Fibroblast of the aortic adventitia (primary cell): ENCODE measurements at regions not wholly inside any gene's neighbourhood (a gene's known extent, or its start where the extent isn't known, plus 50 kb on each side); places are given as distances from the start of the nearest gene placed in this dataset.

ENCODE experiments used
- DNase-seq: peaks from one replicate; pipeline ENCODE4 v3.0.0-alpha.2; 2010; ENCODE audit warnings: low read depth
- H3K4me3 ChIP-seq: 2 replicates; pipeline ENCODE4 v1.5.1; 2011; ENCODE audit warnings: low read depth, mild to moderate bottlenecking, control low read depth, low read length, moderate library complexity
- TF ChIP-seq, protein P1 (sequence below): IDR thresholded peaks from 2 replicates; pipeline ENCODE4 v1.5.1; 2011; ENCODE audit warnings: mild to moderate bottlenecking, low read length, control low read depth, inconsistent platforms; ENCODE audit not compliant: insufficient read depth

- TF ChIP-seq, protein P1, sequence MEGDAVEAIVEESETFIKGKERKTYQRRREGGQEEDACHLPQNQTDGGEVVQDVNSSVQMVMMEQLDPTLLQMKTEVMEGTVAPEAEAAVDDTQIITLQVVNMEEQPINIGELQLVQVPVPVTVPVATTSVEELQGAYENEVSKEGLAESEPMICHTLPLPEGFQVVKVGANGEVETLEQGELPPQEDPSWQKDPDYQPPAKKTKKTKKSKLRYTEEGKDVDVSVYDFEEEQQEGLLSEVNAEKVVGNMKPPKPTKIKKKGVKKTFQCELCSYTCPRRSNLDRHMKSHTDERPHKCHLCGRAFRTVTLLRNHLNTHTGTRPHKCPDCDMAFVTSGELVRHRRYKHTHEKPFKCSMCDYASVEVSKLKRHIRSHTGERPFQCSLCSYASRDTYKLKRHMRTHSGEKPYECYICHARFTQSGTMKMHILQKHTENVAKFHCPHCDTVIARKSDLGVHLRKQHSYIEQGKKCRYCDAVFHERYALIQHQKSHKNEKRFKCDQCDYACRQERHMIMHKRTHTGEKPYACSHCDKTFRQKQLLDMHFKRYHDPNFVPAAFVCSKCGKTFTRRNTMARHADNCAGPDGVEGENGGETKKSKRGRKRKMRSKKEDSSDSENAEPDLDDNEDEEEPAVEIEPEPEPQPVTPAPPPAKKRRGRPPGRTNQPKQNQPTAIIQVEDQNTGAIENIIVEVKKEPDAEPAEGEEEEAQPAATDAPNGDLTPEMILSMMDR: no peak
- no peak overlapping the region for H3K4me3 ChIP-seq
- DNase-seq: no peak
Observed at GRCh38 chr13:108156749-108157148, 58.6 kb downstream of the LIG4 start.

DNA sequence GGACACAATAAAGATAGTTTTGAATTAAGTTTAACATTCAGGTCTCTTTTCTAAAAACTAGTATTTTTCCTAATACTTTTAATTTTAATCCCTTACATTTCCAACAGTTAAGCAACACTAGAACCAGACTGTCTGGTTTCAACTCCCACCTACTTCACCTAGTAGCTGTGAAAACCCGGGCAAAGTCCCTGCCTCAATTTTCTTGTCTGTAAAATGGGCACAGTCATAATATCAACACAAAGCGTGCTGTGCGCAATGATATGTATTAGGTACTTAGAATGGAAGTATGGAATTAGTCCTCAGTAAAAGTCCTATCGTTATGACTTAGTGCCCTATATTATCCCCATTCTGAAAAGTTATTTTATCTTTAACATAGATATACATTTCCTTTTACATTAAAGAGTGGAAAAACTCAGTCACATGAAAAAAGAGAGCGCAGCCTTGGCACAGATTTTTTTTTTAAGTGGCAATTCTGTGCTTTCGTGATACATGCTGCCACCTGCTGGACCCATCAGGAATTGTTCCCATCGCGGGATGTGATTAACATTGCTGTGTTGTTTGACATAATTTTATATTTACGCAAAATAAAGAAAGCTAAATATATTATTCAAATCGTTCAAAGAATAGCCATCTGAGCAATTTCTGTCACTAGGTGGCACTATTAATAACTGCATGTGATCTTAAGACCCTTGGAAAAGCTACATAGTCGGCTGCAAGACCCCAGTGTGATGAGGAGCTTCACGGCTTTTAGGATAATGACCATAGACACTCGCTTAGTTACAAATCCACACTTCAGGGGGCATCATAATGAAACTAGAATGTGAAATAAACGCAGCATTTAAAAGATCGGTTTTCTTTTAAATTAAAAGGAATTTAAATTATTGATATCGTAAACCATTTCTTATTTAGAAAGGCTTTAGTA, 59.9 kb downstream of the LIG4 start:
- TF ChIP-seq, protein P1: peak; percentile 83
- no peak overlapping the region for H3K4me3 ChIP-seq
- DNase-seq: peak; percentile 57

- TF ChIP-seq, protein P1: no peak
- DNase-seq: no peak
Observed at GRCh38 chr13:108154421-108154858, 60.9 kb downstream of the LIG4 start.

DNA sequence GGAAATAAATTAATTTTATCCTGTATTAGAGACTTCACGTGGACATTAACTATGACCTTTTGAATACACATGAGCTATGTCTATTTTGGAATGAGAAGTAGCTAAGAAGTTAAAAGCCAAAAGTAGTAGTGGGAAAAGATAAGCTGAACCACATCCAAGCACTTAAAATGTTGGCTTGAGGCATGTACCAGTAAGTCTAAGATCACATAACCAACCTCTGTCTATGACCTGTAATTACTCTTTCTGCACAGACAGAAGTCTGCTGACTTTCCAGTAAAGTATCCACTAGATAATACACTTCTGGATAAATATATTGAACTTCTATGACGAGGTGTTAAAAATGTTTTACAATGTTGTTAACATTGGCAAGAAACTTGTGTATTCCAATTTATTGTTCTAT, 68.7 kb downstream of the LIG4 start:
- H3K4me3 ChIP-seq: no peak overlapping the region
- DNase-seq: no peak
- TF ChIP-seq, protein P1: no peak

More at GRCh38 chr13:108154421-108154858, 60.9 kb downstream of the LIG4 start:
- no peak overlapping the region for H3K4me3 ChIP-seq

DNA sequence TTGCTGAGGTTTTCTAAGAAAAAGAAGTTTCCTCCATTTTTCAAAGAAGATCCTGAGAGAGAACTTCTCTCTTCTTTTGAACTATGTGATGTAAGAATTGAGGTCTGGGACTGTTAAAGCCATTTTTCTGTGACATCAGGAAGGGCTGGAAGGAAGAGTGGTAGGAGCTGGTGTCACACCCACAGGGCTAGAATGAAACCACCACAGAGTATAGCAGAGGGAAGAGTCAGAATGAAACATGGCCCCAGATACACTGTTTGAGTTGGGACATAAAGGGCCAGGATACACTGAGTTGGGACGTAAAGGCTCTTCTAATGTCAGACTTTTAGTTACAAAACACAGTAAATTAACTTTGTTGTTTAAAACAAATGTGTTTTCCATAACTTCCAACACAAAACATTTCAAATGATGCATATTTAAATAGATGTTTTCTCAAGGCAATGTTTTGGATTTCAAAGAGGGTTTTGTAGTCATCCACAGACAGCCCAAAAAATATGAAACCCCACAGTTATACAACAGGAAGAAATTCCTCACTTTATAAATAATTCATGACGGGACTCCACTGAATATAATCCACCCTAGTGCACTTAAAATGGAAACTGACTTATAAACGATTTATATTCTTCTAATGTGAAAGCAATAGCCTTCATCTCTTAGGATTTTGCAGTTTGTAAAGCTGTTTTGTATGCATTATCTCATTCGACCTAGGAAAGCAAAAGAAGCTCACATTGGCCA, 72.5 kb downstream of the LIG4 start:
- H3K4me3 ChIP-seq: no peak overlapping the region
- TF ChIP-seq, protein P1: no peak
- DNase-seq: no peak

DNA sequence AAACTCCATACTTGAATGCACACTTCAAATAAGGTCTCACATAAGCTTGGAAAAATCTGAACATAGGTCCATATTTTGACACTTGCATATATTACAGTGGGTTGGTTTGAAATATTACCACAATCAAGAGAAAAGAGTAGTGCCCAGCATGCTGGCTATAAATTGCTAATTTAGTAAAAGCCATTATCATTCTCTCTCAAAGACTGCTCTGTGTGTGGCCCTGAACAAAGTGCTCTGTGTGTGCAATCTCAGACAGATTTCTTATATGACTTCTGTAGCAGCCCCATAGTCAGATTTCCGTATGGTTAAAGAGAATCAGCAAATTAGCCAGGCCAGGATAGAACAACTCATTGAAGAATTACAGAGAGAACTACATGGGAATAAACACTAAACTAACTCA, 78.2 kb downstream of the LIG4 start:
- TF ChIP-seq, protein P1: no peak
- DNase-seq: no peak

More for the DNA sequence above, 78.2 kb downstream of the LIG4 start:
- no peak overlapping the region for H3K4me3 ChIP-seq
